ENCODE measurements at regions not wholly inside any gene's neighbourhood (a gene's known extent, or its start where the extent isn't known, plus 50 kb on each side); places are given as distances from the start of the nearest gene placed in this dataset.

GRCh38 chr1:4573526-4573925 lies 80.9 kb upstream of the AJAP1 start:
- Histone ChIP-seq H3K27me3 (ENCODE audit: control insufficient read depth, insufficient read depth, low read length) (no peaks in the 10 kb centered on the region), H3K9me3 (ENCODE audit: control insufficient read depth in 2 of 3, insufficient read depth in 1 of 3, low read length in 3 of 3) (no peaks in the 10 kb centered on the region), H3K36me3 (ENCODE audit: control insufficient read depth in 2 of 3, insufficient read depth in 3 of 3, low read length in 3 of 3) (no peaks in the 10 kb centered on the region), H3K4me1 (ENCODE audit: control insufficient read depth in 2 of 3, insufficient read depth in 2 of 3, low read depth in 1 of 3, low read length in 3 of 3) (no peaks in the 10 kb centered on the region), H3K9ac (ENCODE audit: low read length in 3 of 3) (no peak overlapping the region), H3K4me3 (ENCODE audit: low read length in 3 of 3) (no peak overlapping the region), H3K27ac (ENCODE audit: low read depth in 2 of 2, low read length in 2 of 2) (no peak overlapping the region)
- FAIRE-seq, result no peak
- peak in 4 of 5 donors; percentile 73 to 80 (median 75) for DNase-seq
- intact Hi-C loops (cut with DNase I), result no loop called here
- TF ChIP-seq, protein P1, sequence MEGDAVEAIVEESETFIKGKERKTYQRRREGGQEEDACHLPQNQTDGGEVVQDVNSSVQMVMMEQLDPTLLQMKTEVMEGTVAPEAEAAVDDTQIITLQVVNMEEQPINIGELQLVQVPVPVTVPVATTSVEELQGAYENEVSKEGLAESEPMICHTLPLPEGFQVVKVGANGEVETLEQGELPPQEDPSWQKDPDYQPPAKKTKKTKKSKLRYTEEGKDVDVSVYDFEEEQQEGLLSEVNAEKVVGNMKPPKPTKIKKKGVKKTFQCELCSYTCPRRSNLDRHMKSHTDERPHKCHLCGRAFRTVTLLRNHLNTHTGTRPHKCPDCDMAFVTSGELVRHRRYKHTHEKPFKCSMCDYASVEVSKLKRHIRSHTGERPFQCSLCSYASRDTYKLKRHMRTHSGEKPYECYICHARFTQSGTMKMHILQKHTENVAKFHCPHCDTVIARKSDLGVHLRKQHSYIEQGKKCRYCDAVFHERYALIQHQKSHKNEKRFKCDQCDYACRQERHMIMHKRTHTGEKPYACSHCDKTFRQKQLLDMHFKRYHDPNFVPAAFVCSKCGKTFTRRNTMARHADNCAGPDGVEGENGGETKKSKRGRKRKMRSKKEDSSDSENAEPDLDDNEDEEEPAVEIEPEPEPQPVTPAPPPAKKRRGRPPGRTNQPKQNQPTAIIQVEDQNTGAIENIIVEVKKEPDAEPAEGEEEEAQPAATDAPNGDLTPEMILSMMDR (IDR thresholded peaks at IDR 0.05; ENCODE audit: borderline replicate concordance, extremely low read depth, insufficient read depth), result no peak

- H3K4me3 ChIP-seq (ENCODE audit: low read length in 3 of 3), result no peak overlapping the region
- no peaks in the 10 kb centered on the region for H3K36me3 ChIP-seq (ENCODE audit: control insufficient read depth in 2 of 3, insufficient read depth in 3 of 3, low read length in 3 of 3)
- peaks cover 0 to 7% (median 2%) of the 10 kb centered on the region in 3 donors for H3K4me1 ChIP-seq (ENCODE audit: control insufficient read depth in 2 of 3, insufficient read depth in 2 of 3, low read depth in 1 of 3, low read length in 3 of 3)
- H3K27me3 ChIP-seq (ENCODE audit: control insufficient read depth, insufficient read depth, low read length), result no peaks in the 10 kb centered on the region
- no peak overlapping the region for H3K9ac ChIP-seq (ENCODE audit: low read length in 3 of 3)
- TF ChIP-seq, protein P1 (IDR thresholded peaks at IDR 0.05; ENCODE audit: borderline replicate concordance, extremely low read depth, insufficient read depth), result no peak
- H3K9me3 ChIP-seq (ENCODE audit: control insufficient read depth in 2 of 3, insufficient read depth in 1 of 3, low read length in 3 of 3), result no peaks in the 10 kb centered on the region
- H3K27ac ChIP-seq (ENCODE audit: low read depth in 2 of 2, low read length in 2 of 2), result no peak overlapping the region
- no peak for DNase-seq
- intact Hi-C loops (cut with DNase I), result no loop called here
- FAIRE-seq, result no peak
Measured at GRCh38 chr1:4581807-4582206, 72.6 kb upstream of the AJAP1 start.

DNA sequence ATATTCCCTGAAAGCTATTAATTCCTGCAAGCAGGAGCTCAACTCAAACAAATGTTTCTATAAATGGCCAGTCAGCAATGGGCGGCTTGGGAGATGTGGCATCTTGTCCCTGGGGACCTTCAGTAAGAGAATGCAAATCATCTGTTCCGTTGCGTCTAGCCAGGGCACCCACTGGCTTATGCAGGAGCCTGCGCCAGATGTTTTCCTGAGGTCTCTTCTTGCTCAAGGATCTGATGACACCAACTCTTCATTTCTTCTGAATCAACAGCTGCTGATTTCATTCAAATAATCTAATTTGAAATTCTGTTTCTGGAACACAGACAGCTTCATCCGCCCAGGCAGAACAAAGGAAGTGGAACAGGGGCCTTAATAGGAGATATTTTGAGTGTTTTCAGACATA lies 70.0 kb upstream of the AJAP1 start:
- Histone ChIP-seq H3K4me3 (ENCODE audit: low read length in 3 of 3) (no peak overlapping the region), H3K9ac (ENCODE audit: low read length in 3 of 3) (no peak overlapping the region), H3K27me3 (ENCODE audit: control insufficient read depth, insufficient read depth, low read length) (no peaks in the 10 kb centered on the region), H3K9me3 (ENCODE audit: control insufficient read depth in 2 of 3, insufficient read depth in 1 of 3, low read length in 3 of 3) (no peaks in the 10 kb centered on the region), H3K36me3 (ENCODE audit: control insufficient read depth in 2 of 3, insufficient read depth in 3 of 3, low read length in 3 of 3) (no peaks in the 10 kb centered on the region), H3K4me1 (ENCODE audit: control insufficient read depth in 2 of 3, insufficient read depth in 2 of 3, low read depth in 1 of 3, low read length in 3 of 3) (peaks cover 0 to 8% (median 7%) of the 10 kb centered on the region in 3 donors), H3K27ac (ENCODE audit: low read depth in 2 of 2, low read length in 2 of 2) (no peak overlapping the region)
- TF ChIP-seq, protein P1 (IDR thresholded peaks at IDR 0.05; ENCODE audit: borderline replicate concordance, extremely low read depth, insufficient read depth), result no peak
- DNase-seq (no peak), FAIRE-seq (no peak)
- intact Hi-C loops (cut with DNase I), result no loop called here

GRCh38 chr1:4585216-4585615 lies 69.2 kb upstream of the AJAP1 start:
- Histone ChIP-seq H3K9ac (ENCODE audit: low read length in 3 of 3) (no peak overlapping the region), H3K36me3 (ENCODE audit: control insufficient read depth in 2 of 3, insufficient read depth in 3 of 3, low read length in 3 of 3) (no peaks in the 10 kb centered on the region), H3K4me3 (ENCODE audit: low read length in 3 of 3) (no peak overlapping the region), H3K27ac (ENCODE audit: low read depth in 2 of 2, low read length in 2 of 2) (no peak overlapping the region), H3K4me1 (ENCODE audit: control insufficient read depth in 2 of 3, insufficient read depth in 2 of 3, low read depth in 1 of 3, low read length in 3 of 3) (peaks cover 0 to 8% (median 7%) of the 10 kb centered on the region in 3 donors), H3K9me3 (ENCODE audit: control insufficient read depth in 2 of 3, insufficient read depth in 1 of 3, low read length in 3 of 3) (no peaks in the 10 kb centered on the region), H3K27me3 (ENCODE audit: control insufficient read depth, insufficient read depth, low read length) (no peaks in the 10 kb centered on the region)
- intact Hi-C loops (cut with DNase I), result no loop called here
- TF ChIP-seq, protein P1 (IDR thresholded peaks at IDR 0.05; ENCODE audit: borderline replicate concordance, extremely low read depth, insufficient read depth), result peak; percentile 37
- peak in 3 of 5 donors; percentile 31 to 70 (median 33) for DNase-seq
- FAIRE-seq, result no peak

Measured in kidney (tissue), 13 donors.